ENCODE measurements at regions not wholly inside any gene's neighbourhood (a gene's known extent, or its start where the extent isn't known, plus 50 kb on each side); places are given as distances from the start of the nearest gene placed in this dataset.

DNA sequence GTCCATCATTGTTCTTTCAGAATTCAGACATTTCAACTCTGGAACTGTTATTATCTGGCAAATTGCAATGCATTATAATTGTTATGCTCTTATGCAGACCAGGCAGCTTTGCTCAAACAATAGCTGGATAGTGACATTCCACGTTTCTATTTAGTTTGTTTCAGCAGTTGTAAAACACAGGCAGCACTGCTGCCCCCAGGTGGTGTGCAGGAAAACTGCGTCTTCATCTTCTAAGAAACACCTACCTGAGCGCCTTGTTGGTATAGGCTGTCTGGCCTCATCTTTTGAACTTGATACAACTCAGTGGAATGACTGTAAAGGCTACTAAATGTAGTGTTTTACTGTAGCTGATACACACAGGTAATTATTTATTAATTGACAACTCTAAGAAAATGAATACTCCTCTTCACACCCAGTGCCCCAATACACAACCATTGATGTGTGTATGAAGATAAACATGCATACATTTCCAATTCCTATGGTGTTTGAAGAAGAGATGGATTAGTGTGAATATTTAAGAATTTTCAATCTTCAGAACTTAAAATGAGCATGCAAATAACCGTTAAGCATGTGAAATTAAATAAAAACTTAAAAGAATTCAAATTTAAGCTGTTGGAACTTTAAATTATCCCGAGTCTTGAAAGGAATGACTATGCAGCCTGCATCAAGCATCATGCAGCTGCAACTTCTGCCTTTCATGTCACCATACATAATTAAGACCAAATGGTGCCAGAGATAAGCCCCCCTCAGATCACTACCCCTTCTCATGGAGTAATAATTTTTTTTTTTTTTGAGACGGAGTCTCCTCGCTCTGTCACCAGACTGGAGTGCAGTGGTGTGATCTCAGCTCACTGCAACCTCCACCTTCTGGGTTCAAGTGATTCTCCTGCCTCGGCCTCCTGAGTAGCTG lies 85.6 kb downstream of the CD8B2 start:
- DNase-seq (ENCODE audit: low spot score), result no peak

DNA sequence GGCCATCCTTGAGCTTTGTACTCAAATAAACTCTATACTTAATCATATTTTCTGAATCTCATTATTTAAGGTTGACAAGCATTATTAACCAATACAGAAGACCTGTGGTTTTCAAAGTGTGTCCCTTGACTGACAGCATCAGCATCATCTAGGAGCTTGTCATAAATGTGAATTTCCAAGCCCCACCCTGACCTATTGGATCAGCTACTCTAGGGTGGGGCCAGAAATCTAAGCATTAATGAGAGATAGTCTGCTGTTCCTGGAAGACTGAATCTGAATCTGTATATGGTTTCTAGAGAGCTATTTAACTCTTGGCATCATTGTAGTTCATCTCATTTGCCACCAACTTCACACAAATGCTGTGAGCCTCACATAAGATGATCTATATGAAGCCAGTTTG lies 86.6 kb downstream of the CD8B2 start:
- DNase-seq (ENCODE audit: low spot score), result no peak

DNA sequence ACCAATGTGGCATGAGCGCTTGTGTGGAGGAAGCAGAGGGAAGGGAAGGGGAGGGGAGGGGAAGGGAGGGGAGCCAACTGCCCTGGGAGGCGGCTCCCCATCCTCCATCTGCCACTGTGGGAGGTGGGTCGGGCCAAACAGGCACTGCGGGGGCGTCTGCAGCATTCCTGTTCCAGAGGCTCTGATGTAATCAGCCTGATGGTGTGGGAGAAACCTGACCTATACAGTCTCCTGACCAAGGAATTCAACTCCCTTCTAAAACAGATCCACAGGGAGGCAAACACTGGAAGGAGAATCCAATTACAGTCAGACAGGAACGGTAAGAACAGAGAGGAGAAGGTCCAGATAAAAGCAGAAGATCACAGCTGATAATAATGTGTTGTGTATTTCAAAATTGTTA lies 88.8 kb downstream of the CD8B2 start:
- DNase-seq (ENCODE audit: low spot score), result no peak

DNA sequence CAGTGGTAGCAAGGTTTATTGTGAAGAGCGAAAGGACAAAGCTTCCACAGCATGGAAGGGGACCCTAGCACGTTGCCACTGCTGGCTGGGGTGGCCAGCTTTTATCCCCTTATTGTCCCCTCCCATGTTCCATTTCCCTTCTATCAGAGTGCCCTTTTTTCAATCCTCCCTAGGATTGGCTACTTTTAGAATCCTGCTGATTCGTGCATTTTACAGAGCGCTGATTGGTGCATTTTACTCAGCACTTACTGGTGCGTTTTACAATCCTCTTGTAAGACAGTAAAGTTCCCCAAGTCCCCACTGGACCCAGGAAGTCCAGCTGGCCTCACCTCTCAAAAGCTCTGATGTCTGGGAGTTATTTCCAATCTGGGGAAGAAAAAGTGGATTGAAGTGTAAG lies 90.1 kb downstream of the CD8B2 start:
- no peak for DNase-seq (ENCODE audit: low spot score)

DNA sequence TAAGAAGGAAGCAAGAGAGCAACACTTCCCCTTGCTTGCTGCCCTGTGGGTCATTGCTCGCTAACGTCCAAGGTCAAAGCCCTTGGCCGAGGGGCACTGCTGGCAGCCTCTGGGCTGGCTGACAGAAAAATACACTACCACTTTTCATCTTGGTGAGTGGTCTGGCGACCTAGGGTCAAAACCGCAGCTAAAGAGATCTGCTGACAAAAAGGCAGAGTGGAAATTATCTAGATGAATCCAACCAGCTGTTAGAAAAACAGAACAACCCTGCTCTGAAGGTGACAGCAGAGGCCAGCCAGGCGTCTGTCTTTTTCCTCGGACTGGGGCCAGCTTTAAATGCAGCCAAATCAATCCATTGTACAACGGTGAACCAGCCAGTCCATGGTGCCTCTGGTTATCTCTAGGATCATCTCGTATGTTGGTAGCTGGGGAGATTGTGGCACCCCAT lies 92.6 kb downstream of the CD8B2 start:
- DNase-seq (ENCODE audit: low spot score), result no peak

DNA sequence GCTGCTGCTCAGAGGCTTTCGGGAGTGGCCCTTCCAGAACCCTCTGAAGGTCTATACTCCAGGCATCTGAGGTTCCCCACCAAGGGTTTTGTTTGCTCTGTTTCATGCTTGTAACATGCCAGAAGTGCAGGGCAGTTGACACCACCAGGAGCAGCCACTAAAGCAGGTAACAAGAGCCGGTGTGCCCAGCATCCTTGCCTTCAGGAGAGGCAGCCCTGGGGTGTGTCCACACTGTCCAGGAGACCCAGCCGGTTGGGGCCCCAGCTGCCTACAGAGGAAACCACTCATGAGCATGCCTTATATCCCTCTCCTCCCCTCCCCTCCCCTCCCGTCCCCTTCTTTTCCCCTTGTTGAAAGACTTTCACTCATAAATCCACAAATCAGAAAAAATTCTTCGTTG lies 93.1 kb downstream of the CD8B2 start:
- DNase-seq (ENCODE audit: low spot score), result no peak

DNA sequence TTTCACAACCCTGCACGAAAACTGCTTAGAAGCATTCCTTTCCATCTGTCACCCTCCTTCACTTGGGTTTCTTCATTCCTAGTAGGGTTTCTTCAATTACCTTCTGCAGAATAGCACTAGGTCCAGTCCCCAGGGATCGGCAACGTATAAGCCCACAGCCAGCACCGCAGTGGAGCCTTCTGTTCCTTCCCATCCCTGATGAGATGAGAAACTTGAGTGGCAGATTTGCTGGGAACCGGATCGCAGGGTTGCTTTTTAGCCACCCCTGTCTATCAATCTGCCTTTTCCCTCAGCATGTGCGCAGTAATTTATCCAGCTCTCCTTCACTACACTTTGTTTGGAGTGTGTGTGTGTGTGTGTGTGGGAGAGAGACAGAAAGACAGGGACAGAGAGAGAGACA lies 94.2 kb downstream of the CD8B2 start:
- DNase-seq (ENCODE audit: low spot score), result no peak

DNA sequence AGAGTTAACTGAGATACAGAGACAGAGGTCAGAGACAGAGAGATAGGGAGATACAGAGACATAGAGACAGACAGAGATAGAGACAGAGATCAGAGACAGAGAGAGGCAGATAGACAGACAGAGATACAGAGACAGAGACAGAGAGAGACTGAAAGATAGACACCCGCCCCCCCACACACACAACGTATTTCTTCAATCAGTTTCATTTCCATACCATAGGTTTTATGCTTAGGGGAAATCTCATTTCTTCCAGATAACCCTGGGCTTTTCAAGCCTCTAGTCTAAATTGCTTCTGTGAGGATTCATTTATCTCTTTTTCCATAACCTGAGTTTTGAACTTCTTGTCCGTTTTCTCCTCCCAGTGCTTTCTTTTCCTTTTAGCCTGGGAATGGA lies 94.6 kb downstream of the CD8B2 start:
- DNase-seq (ENCODE audit: low spot score), result no peak

DNA sequence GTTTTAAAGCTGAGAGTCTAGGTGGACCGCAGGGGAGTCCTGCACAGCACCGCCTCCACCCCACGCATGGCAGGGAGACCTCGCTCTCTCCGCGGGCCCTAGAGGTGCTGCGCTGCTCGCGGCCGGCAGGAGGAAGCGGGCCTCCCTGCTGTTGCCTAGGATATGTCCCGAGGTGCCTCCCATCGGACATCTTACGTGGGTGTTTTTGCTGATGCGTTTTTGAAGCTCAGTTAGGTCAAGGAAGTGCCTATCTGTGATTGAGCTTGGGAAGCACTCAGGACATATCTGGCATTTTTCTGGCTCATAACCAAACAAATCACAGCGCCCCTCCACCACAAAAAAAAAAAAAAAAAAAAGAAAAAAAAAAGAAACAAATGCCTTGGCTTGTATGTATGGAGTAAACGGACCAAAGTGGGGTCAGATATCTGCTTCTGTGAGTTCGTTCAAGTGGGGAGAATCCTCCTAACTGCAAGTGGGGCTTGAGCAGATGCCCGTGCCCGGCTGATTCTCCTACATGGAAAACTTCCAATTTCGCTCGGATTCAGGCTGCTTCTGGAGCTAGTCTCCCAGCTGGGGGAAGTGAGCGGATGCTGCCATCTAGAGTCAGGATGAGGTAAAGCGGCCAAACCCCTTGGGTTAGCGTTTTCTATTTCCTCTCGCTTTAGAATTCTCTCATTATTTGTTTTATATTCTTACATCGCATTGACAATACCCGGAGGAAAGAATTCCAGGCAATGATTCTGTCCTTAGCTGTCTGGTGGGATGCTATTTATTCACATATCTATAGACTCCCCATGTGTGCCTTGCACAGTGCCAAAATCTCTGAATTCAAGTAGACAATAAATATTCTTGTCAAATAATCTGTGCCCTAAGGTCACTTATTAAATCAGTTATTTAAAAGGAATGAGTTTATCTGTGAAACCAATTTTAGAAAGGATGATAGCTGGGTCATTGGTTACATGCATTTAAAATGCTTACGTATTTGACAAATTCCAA lies 95.3 kb downstream of the CD8B2 start:
- DNase-seq (ENCODE audit: low spot score), result peak; percentile 85

DNA sequence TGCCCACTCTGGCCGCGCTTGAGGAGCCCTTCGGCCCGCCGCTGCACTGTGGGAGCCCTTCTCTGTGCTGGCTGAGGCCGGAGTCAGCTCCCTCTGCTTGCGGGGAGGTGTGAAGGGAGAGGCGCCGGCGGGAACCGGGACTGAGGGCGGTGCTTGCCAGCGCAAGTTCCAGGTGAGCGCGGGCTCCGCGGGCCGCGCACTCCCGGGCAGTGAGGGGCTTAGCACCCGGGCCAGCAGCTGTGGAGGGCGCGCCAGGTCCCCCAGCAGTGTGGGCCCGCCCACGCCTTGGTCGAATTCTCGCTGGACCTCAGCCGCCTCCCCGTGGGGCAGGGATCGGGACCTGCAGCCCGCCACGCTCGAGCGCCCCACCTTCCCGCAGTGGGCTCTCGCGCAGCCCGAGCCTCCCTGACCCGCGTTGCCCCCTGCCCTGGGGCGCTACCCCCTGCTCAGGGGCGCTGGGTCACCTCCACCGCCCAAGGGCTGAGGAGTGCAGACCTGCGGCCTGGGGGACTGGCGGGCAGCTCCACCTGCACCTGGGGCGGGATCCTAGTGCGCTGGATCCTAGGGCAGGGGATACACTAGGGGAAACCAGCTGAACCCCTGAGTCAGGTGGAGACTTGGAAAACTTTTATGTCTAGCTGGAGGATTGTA lies 97.3 kb downstream of the CD8B2 start:
- DNase-seq (ENCODE audit: low spot score), result no peak

DNA sequence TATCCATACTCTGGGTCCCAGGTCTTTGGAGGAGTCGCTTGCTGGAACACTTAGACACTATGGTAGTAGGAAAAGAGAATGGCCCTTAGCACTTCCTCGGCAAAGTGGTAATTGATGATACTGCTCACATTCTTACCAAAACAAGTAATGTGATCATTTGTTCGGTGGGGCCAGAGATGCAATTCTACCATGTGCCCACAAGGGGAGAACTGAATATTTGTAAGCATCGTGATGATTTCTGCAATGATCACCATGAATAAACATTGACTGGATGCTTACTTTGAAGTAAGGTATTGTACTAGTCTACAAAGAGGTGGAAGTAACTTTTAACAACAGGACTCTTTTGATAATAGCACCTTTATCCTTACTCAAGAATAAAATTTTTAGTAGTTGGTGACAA lies 109.7 kb downstream of the CD8B2 start:
- no peak for DNase-seq (ENCODE audit: low spot score)

DNA sequence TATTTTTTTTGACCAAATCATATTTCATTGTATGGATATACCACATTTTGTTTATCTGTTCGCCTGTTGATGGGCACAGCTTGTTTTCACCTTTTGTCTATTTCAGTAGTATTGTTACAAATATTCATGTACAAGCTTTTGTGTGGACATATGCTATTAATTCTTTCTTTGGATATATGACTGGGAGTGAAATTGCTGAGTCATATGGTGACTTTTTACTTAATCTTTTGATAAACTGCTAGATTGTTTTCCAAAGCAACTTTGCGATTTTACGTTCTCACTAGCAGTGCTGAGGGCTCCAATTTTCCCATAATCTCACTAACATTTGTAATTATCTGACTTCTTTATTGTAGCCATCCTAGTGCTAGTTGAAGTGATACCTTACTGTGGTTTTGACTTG lies 112.4 kb downstream of the CD8B2 start:
- DNase-seq (ENCODE audit: low spot score), result no peak

DNA sequence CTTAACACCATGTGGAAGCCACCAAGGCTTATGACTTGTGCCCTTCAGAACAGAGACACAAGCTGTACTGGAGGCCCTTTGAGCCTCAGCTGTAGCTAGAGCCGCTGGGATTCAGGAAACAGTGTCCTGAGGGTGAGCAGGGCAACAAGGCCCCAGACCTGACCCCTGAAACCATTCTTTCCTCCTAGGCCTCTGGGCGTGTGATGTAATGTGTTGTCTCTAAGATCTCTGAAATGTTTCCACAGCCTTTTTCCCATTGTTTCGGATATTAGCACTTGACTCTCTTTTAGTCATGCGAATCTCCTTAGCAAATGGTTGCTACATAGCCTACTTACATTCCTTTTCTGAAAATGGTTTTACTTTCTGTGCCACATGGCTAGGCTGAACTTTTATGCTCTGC lies 114.9 kb downstream of the CD8B2 start:
- no peak for DNase-seq (ENCODE audit: low spot score)

DNA sequence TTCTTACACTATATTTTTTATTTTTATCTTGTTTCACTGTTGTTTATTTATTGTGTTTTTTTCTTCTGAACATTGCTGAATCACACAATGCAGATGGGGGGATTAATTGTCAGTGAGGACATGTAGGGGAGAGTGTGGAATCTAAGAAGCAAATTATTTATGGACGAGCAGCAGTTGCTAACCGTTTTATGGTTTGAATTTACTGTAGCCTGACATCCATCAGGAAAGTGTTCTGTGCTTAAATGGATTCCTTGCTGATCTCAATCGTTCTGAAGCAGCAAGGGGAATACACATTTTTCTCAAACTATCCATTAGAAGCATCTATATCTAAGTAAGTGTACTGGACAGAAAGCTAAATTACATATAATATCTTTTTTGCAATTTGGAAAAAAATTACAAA lies 119.5 kb downstream of the CD8B2 start:
- DNase-seq (ENCODE audit: low spot score), result no peak

DNA sequence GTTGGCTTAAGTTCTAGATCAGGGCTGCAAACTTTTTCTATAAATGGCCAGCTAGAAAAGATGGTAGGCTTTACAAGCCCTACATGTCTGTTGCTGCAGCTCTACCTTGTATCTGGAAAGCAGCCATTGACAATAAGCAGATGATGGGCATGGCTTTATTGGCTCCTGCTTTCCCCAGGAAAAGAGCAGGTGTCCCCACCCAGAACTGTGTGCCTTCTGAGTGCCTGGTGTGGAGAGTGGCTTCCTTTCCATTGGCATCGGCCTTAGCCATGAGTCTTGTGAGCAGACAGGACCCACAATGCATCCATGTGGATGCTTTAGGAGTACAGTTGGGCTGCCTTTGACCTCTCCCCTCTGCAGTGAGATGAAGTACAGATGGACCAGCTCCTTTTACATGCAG lies 120.2 kb downstream of the CD8B2 start:
- no peak for DNase-seq (ENCODE audit: low spot score)

DNA sequence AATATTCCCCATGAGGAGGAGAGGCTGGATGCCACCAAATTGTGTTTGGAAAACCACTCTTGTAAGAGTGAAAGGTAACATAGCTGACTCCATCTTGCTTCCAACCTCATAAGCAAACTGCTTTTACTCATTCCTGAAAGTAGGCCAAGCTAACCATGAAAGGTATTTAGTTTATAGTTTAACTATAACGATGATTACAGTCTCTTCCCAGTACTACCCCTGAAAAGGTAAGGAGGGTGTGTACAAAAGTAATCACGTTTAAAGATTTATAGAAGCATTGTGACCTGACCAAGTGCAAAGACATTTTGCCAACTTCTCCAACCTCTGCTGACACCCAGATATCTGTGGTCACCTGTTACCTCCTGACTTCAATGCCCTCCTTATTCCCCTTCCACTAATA lies 122.6 kb downstream of the CD8B2 start:
- no peak for DNase-seq (ENCODE audit: low spot score)

DNA sequence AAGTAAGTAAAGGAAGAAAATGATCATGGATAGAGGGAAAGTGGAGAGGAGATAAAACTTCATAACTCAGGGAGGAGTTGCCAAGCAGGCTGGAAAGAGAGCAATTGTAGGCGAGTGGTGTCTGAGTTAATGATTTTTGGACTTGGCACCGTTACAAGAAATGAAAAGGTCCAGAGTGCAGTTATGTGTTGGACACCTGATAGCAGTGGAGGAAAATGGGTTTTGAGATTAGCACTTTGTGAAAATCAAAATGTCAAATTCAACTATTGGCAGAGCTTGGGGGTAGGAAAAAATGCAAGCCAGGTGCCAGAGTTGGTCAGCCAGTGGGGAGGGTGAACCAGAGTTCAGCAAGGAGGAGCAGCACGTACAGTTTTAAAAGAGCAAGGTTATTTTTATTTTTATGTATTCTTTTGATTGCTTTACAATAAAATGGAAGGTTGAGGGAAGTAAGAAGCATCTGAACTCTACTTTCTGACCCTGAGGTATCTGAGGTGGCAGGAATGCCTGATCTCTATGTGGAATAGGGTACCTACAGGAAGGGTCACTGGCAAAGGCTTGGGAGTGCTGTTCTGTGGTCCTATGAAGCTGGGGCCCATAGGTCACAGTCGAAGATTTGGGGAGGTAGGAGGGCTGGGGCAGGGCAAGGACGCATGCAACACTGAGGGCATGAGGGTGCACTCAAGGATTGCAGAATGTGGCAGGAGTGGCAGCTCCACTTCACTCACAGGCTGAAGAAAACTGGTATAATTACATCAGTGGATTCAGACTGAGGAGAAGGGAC lies 127.5 kb downstream of the CD8B2 start:
- no peak for DNase-seq (ENCODE audit: low spot score)

DNA sequence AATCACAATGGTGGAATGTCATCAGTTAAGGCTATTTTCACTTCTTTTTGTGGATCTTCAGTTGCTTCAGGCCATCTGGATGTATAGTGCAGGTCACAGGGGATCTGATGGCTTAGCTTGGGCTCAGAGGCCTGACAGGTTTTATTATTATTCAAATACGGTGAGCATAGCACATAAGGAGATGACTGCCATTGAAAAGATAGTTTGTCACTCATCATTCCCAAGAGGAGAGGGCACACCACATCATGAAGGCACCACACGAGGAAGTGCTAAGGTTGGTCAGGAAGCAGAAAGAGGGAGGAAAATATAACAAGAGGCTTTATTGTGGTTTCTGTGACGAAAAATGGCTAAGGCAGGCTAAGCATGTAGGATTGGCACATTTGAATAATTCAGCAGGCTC lies 131.4 kb downstream of the CD8B2 start:
- DNase-seq (ENCODE audit: low spot score), result no peak

DNA sequence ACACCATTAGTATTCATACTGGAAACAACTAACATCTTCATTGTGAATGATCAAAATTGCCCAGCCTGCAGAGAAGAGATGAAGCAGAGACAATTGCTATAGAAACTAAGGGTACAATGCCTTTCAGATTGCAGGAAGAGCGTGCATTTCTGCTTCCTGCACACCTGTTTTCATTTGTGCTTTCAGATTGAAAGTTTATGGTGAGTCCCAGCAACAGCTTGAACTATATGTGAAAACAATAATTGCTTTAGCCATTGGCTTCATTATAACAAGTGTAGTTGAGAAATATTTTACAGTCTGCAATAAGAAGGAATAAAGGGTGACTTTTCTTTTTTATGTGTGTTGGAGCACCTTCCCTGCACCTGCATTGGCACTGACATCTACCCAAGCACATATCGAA lies 136.3 kb downstream of the CD8B2 start:
- DNase-seq (ENCODE audit: low spot score), result no peak

DNA sequence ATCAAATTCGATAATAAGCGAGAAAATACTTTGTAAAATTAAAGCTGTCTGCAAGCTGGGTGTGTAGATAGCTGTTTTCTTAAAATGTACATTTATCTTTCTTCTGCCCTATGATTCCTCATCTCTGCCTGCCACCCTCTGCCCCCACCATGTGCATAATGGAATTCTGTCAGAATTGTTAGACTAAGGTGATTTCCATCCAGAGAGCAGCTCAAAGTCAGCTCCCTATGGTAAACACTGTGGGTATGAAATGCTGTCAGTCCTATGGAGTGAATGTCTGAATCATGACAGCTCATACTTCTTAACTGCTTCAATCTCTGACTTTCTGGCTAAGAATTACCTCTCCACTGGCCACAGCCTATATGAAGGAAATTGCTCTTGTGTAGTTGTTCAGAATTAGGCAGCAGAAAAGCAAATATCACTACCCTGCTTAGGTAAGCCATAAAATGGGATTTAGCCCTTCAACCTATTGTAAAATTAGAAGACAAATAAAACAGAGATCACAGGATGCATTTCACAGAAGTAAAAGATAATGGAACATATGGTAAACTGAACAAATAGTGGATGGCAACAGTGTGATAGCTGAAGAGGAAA lies 137.7 kb downstream of the CD8B2 start:
- no peak for DNase-seq (ENCODE audit: low spot score)

DNA sequence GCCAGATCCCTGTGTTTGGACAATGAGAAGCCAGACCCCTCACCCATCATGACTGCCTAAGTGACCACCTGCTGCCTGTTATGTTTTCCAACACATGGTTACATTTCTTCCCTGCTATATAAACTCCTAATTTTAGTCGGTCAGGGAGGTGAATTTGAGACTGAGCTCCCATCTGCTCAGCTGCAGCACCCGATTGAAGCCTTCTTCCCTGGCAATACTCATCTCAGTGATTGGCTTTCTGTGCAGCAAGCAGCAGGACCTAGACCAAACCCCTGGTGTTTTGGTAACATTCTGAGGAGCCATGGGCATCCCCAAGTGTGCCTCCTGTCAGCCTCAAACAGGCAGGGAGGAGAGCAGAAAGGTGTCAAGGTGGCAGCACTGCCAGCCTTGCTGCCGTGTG lies 141.2 kb downstream of the CD8B2 start:
- no peak for DNase-seq (ENCODE audit: low spot score)
